ENCODE measurements at regions not wholly inside any gene's neighbourhood (a gene's known extent, or its start where the extent isn't known, plus 50 kb on each side); places are given as distances from the start of the nearest gene placed in this dataset.

DNA sequence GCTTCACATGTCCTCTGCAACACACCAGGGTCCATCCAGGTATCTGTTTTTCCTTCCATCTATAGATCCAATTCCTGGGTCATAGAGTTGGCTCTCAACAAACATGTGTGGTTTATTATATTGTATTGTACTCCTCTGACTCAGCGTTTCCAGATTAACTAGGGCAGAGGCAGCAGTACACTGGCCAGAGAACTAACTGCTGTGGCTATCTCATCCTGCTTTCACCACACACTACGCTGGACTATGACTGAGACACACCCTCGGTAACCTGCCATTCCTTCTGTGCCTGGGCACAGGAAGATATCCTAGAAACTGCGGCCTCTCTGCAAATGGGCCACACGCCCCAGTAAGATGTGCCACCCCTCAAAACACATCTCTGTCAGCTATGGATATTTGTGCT lies 159.8 kb upstream of the STK17B start:
- Mint-ChIP-seq H3K4me3 (no peak overlapping the region), H3K9me3 (no peaks in the 10 kb centered on the region), H3K27me3 (ENCODE audit: insufficient read depth, low read depth, poor library complexity) (no peaks in the 10 kb centered on the region), H3K36me3 (ENCODE audit: low read depth) (no peaks in the 10 kb centered on the region), H3K4me1 (no peaks in the 10 kb centered on the region), H3K27ac (peak overlapping the region; percentile 54)
- Histone ChIP-seq H3K36me3 (ENCODE audit: insufficient read depth) (no peaks in the 10 kb centered on the region), H2AFZ (no peak overlapping the region), H3K4me2 (no peak overlapping the region), H3K27ac (ENCODE audit: low read depth) (no peak overlapping the region), H3K9me2 (ENCODE audit: insufficient read depth) (no peaks in the 10 kb centered on the region), H3F3A (replicated peaks; ENCODE audit: low read depth) (no peaks in the 10 kb centered on the region), H3K4me1 (ENCODE audit: insufficient read depth) (no peaks in the 10 kb centered on the region), H3K27me3 (ENCODE audit: insufficient read depth) (no peaks in the 10 kb centered on the region), H3K4me3 (no peak overlapping the region), H3K79me2 (replicated peaks; ENCODE audit: insufficient read depth) (no peaks in the 10 kb centered on the region), H4K20me1 (replicated peaks; ENCODE audit: insufficient read depth) (no peaks in the 10 kb centered on the region)
- DNase-seq (ENCODE audit: low spot score) (no peak), ATAC-seq (no peak)
- TF ChIP-seq, protein P1, sequence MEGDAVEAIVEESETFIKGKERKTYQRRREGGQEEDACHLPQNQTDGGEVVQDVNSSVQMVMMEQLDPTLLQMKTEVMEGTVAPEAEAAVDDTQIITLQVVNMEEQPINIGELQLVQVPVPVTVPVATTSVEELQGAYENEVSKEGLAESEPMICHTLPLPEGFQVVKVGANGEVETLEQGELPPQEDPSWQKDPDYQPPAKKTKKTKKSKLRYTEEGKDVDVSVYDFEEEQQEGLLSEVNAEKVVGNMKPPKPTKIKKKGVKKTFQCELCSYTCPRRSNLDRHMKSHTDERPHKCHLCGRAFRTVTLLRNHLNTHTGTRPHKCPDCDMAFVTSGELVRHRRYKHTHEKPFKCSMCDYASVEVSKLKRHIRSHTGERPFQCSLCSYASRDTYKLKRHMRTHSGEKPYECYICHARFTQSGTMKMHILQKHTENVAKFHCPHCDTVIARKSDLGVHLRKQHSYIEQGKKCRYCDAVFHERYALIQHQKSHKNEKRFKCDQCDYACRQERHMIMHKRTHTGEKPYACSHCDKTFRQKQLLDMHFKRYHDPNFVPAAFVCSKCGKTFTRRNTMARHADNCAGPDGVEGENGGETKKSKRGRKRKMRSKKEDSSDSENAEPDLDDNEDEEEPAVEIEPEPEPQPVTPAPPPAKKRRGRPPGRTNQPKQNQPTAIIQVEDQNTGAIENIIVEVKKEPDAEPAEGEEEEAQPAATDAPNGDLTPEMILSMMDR (conservative IDR thresholded peaks at IDR 0.05; ENCODE audit: low read depth in 2 of 2), result no peak
- TF ChIP-seq JUNB (IDR thresholded peaks at IDR 0.05; ENCODE audit: unreplicated experiment) (no peak), ZNF114 (CRISPR knock-in tag; IDR thresholded peaks at IDR 0.05) (no peak), POLR2AphosphoS5 (IDR thresholded peaks at IDR 0.05; ENCODE audit: low read depth) (no peak), ETS1 (IDR thresholded peaks at IDR 0.05) (no peak)
- TF ChIP-seq, protein P2, sequence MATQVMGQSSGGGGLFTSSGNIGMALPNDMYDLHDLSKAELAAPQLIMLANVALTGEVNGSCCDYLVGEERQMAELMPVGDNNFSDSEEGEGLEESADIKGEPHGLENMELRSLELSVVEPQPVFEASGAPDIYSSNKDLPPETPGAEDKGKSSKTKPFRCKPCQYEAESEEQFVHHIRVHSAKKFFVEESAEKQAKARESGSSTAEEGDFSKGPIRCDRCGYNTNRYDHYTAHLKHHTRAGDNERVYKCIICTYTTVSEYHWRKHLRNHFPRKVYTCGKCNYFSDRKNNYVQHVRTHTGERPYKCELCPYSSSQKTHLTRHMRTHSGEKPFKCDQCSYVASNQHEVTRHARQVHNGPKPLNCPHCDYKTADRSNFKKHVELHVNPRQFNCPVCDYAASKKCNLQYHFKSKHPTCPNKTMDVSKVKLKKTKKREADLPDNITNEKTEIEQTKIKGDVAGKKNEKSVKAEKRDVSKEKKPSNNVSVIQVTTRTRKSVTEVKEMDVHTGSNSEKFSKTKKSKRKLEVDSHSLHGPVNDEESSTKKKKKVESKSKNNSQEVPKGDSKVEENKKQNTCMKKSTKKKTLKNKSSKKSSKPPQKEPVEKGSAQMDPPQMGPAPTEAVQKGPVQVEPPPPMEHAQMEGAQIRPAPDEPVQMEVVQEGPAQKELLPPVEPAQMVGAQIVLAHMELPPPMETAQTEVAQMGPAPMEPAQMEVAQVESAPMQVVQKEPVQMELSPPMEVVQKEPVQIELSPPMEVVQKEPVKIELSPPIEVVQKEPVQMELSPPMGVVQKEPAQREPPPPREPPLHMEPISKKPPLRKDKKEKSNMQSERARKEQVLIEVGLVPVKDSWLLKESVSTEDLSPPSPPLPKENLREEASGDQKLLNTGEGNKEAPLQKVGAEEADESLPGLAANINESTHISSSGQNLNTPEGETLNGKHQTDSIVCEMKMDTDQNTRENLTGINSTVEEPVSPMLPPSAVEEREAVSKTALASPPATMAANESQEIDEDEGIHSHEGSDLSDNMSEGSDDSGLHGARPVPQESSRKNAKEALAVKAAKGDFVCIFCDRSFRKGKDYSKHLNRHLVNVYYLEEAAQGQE (IDR thresholded peaks at IDR 0.05; ENCODE audit: unreplicated experiment), result no peak

GRCh38 chr2:196331851-196332250 lies 160.5 kb upstream of the STK17B start:
- Mint-ChIP-seq H3K9me3 (no peaks in the 10 kb centered on the region), H3K4me1 (no peaks in the 10 kb centered on the region), H3K36me3 (ENCODE audit: low read depth) (no peaks in the 10 kb centered on the region)
- TF ChIP-seq STAT1 (IDR thresholded peaks at IDR 0.05; ENCODE audit: unreplicated experiment) (no peak), CREB1 (CRISPR knock-in tag; IDR thresholded peaks at IDR 0.05; ENCODE audit: low read depth) (no peak), ETS1 (IDR thresholded peaks at IDR 0.05) (no peak), POLR2AphosphoS5 (IDR thresholded peaks at IDR 0.05; ENCODE audit: low read depth) (no peak), ZNF114 (CRISPR knock-in tag; IDR thresholded peaks at IDR 0.05) (no peak), EZH2phosphoT487 (IDR thresholded peaks at IDR 0.05; ENCODE audit: unreplicated experiment) (no peak)

More at GRCh38 chr2:196331851-196332250, 160.5 kb upstream of the STK17B start:
- Histone ChIP-seq H3K79me2 (replicated peaks; ENCODE audit: insufficient read depth) (no peaks in the 10 kb centered on the region), H3K27me3 (ENCODE audit: insufficient read depth) (no peaks in the 10 kb centered on the region), H2AFZ (no peak overlapping the region), H3K4me1 (ENCODE audit: insufficient read depth) (no peaks in the 10 kb centered on the region), H3K27ac (ENCODE audit: low read depth) (no peak overlapping the region), H3K4me3 (no peak overlapping the region), H3K9me2 (ENCODE audit: insufficient read depth) (no peaks in the 10 kb centered on the region), H3K36me3 (ENCODE audit: insufficient read depth) (no peaks in the 10 kb centered on the region), H3F3A (replicated peaks; ENCODE audit: low read depth) (no peaks in the 10 kb centered on the region), H3K4me2 (no peak overlapping the region), H4K20me1 (replicated peaks; ENCODE audit: insufficient read depth) (no peaks in the 10 kb centered on the region)
- DNase-seq (ENCODE audit: low spot score) (no peak), ATAC-seq (no peak)
- Mint-ChIP-seq H3K27me3 (ENCODE audit: insufficient read depth, low read depth, poor library complexity) (no peaks in the 10 kb centered on the region), H3K4me3 (no peak overlapping the region), H3K27ac (0 out of 2 replicates have a peak overlapping the region, but pooled peaks have one; percentile 35)

Data from GM23338 (cell line).